DOHH2 (cell line): ENCODE measurements at regions not wholly inside any gene's neighbourhood (a gene's known extent, or its start where the extent isn't known, plus 50 kb on each side); places are given as distances from the start of the nearest gene placed in this dataset.

ENCODE experiments used
- H3F3A ChIP-seq: fragments of 200-600 bp; sonication (generic), shearing (Covaris generic); 2 replicates; pipeline ENCODE4 v1.6.0; 2016; ENCODE audit warnings: antibody characterized with exemption, mild to moderate bottlenecking; ENCODE audit not compliant: control insufficient read depth, insufficient read depth
- H3K27ac ChIP-seq: fragments of 200-600 bp; sonication (generic); 2 replicates; pipeline ENCODE4 v1.5.1; 2014; ENCODE audit warnings: low read depth, mild to moderate bottlenecking, low read length, moderate library complexity
- H3K27me3 ChIP-seq: fragments of 200-600 bp; sonication (generic); 2 replicates; pipeline ENCODE4 v1.6.1; 2014; ENCODE audit warnings: mild to moderate bottlenecking, low read length, mixed read lengths; ENCODE audit not compliant: control insufficient read depth
- H3K36me3 ChIP-seq: fragments of 200-600 bp; sonication (generic); 2 replicates; pipeline ENCODE4 v1.6.1; 2014; ENCODE audit warnings: mild to moderate bottlenecking, low read length, moderate library complexity, mixed read lengths; ENCODE audit not compliant: control insufficient read depth
- H3K4me1 ChIP-seq: fragments of 200-600 bp; sonication (generic); 2 replicates; pipeline ENCODE4 v1.6.1; 2014; ENCODE audit warnings: mild to moderate bottlenecking, low read length, mixed read lengths; ENCODE audit not compliant: control insufficient read depth
- H3K4me2 ChIP-seq: fragments of 200-600 bp; sonication (generic); 2 replicates; pipeline ENCODE4 v1.6.0; 2014; ENCODE audit warnings: mild to moderate bottlenecking, low read length, moderate library complexity
- H3K4me3 ChIP-seq: fragments of 200-600 bp; sonication (generic); 2 replicates; pipeline ENCODE4 v1.5.1; 2014; ENCODE audit warnings: mild to moderate bottlenecking, low read length, mixed read lengths
- H3K79me2 ChIP-seq: fragments of 200-600 bp; sonication (generic); 2 replicates; pipeline ENCODE4 v1.6.1; 2014; ENCODE audit warnings: mild to moderate bottlenecking, low read length, mixed read lengths; ENCODE audit not compliant: control insufficient read depth
- H3K9me2 ChIP-seq: fragments of 200-600 bp; sonication (generic); replicated peaks from 2 replicates; pipeline ENCODE4 v1.6.1; 2014; ENCODE audit warnings: mild to moderate bottlenecking, low read length, mixed read lengths; ENCODE audit not compliant: control insufficient read depth
- H3K9me3 ChIP-seq: fragments of 200-600 bp; sonication (generic); 2 replicates; pipeline ENCODE4 v1.6.1; 2014; ENCODE audit warnings: antibody characterized with exemption, low read length, mixed read lengths; ENCODE audit not compliant: control insufficient read depth, insufficient read depth
- H4K20me1 ChIP-seq: fragments of 200-600 bp; sonication (generic); 2 replicates; pipeline ENCODE4 v1.6.0; 2014; ENCODE audit warnings: low read depth, mild to moderate bottlenecking, antibody characterized with exemption, low read length, moderate library complexity; ENCODE audit not compliant: control insufficient read depth, insufficient read depth
- EZH2phosphoT487 ChIP-seq: fragments of 200-600 bp; sonication (generic); IDR thresholded peaks from 2 replicates; pipeline ENCODE4 v1.6.1; 2017; ENCODE audit warnings: borderline replicate concordance, mild to moderate bottlenecking, antibody characterized with exemption, low read length, moderate library complexity, mixed read lengths
- TF ChIP-seq, protein P1 (sequence below): fragments of 200-600 bp; sonication (generic); IDR thresholded peaks from one replicate; pipeline ENCODE4 v1.5.1; 2014; ENCODE audit warnings: antibody characterized with exemption, mild to moderate bottlenecking, low read depth, low read length; ENCODE audit not compliant: poor library complexity, severe bottlenecking

DNA sequence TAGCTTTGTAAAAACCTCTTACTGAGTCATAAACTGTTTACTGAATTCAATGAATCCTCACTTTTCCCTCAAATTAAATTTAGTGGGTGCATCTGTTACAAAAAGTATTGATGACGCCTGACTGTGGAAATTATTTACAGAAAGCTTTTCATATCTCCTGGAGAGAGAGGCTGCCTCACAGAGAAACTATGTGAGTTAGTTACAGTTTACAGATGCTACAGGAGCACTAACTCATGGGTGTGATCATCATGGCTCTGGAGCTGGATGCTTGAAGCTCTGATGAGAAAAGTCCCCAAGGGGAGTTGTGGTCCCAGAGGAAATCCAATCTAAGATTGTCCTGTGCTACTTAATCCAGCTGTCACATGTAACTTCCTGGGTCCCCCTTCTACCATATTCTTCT, 590.8 kb downstream of the LMO7 start:
- no peaks in the 10 kb centered on the region for H3K79me2 ChIP-seq
- H3K4me1 ChIP-seq = no peaks in the 10 kb centered on the region
- no peak overlapping the region for H3K4me2 ChIP-seq
- H3K9me2 ChIP-seq = no peaks in the 10 kb centered on the region
- no peak overlapping the region for H3K4me3 ChIP-seq
- TF ChIP-seq EZH2phosphoT487 = no peak
- TF ChIP-seq, protein P1, sequence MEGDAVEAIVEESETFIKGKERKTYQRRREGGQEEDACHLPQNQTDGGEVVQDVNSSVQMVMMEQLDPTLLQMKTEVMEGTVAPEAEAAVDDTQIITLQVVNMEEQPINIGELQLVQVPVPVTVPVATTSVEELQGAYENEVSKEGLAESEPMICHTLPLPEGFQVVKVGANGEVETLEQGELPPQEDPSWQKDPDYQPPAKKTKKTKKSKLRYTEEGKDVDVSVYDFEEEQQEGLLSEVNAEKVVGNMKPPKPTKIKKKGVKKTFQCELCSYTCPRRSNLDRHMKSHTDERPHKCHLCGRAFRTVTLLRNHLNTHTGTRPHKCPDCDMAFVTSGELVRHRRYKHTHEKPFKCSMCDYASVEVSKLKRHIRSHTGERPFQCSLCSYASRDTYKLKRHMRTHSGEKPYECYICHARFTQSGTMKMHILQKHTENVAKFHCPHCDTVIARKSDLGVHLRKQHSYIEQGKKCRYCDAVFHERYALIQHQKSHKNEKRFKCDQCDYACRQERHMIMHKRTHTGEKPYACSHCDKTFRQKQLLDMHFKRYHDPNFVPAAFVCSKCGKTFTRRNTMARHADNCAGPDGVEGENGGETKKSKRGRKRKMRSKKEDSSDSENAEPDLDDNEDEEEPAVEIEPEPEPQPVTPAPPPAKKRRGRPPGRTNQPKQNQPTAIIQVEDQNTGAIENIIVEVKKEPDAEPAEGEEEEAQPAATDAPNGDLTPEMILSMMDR = no peak
- no peak overlapping the region for H3K27ac ChIP-seq
- H3K9me3 ChIP-seq = no peaks in the 10 kb centered on the region
- no peaks in the 10 kb centered on the region for H3K27me3 ChIP-seq
- H4K20me1 ChIP-seq = no peaks in the 10 kb centered on the region
- H3K36me3 ChIP-seq = no peaks in the 10 kb centered on the region
- no peaks in the 10 kb centered on the region for H3F3A ChIP-seq

DNA sequence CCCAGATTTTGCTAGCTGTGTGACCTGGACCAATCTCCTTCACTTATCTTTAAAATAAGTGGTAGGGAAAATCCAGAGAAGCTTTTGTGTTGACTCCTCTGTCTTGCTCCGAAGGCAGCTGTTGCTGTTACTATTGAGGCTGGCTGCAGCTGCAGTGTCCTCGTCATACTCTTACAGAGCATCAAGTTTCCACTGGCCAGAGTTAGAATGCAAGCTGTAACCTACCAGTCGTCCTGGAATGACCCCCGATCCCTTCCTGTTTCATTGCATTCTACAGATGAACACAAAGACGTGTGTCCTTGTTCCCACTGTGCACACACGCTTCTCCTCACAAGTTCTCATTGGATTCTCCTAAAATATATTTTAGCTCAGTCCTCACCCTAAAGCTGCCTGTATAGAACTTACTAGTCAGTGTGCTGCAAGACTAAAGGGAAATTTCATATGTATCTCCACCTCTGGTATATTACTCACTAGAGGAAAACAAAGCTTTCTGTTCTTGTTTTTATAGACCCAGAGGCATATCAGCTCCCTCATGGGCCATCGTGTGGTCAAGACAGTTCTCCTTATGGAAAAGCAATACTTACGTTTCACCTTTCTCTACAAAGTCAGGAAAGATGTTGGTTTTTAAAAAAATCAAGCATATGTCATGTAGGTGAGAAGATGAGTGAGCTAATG, 589.8 kb downstream of the LMO7 start:
- Histone ChIP-seq H3K4me1 (no peaks in the 10 kb centered on the region), H3K9me2 (no peaks in the 10 kb centered on the region), H3K27ac (no peak overlapping the region), H3K4me2 (no peak overlapping the region), H3K27me3 (no peaks in the 10 kb centered on the region), H4K20me1 (no peaks in the 10 kb centered on the region), H3K9me3 (no peaks in the 10 kb centered on the region), H3K79me2 (no peaks in the 10 kb centered on the region), H3F3A (no peaks in the 10 kb centered on the region), H3K4me3 (no peak overlapping the region), H3K36me3 (no peaks in the 10 kb centered on the region)
- no peak for TF ChIP-seq EZH2phosphoT487
- TF ChIP-seq, protein P1 = no peak

DNA sequence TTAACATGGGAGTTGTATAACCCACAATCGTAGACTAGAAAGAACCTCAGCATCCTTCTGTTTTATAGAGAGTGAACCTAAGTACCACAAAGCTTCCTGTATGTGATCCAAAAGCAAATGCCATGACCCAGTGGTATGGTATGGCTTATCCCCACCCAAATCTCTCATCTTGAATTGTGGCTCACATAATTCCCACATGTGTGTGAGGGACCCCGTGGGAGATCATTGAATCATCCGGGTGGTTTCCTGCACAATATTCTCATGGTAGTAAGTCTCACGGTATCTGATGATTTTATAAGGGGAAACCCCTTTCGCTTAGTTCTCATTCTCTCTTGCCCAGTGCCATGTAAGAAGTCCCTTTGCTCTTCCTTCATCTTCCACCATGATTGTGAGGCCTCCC, 587.9 kb downstream of the LMO7 start:
- Histone ChIP-seq H4K20me1 (no peaks in the 10 kb centered on the region), H3K27me3 (no peaks in the 10 kb centered on the region), H3K27ac (no peak overlapping the region), H3K79me2 (no peaks in the 10 kb centered on the region), H3K4me1 (no peaks in the 10 kb centered on the region), H3K4me2 (no peak overlapping the region), H3K9me3 (no peaks in the 10 kb centered on the region), H3K36me3 (no peaks in the 10 kb centered on the region), H3K9me2 (no peaks in the 10 kb centered on the region), H3F3A (no peaks in the 10 kb centered on the region), H3K4me3 (no peak overlapping the region)
- TF ChIP-seq, protein P1 = no peak
- no peak for TF ChIP-seq EZH2phosphoT487
